HCT116 (cell line): ENCODE measurements at regions not wholly inside any gene's neighbourhood (a gene's known extent, or its start where the extent isn't known, plus 50 kb on each side); places are given as distances from the start of the nearest gene placed in this dataset.

Experiments used
- ATAC-seq: fragments of 200-7000 bp; cut with Tn5 transposase; 2 replicates; pipeline ENCODE4 v1.9.1; 2020; ENCODE audit warnings: mild to moderate bottlenecking, moderate library complexity
- BruUV-seq: library from RNA; stranded (reverse); fragments of 400-500 nt; replicated peaks from 2 replicates; lab custom pipeline; 2021; lab: Mats Ljungman, UMichigan
- CTCF ChIA-PET: fragments of 300-600 bp; sonication (Branson Sonifier 250); formaldehyde crosslinking; loops from one replicate; lab custom pipeline; 2021; ENCODE audit warnings: antibody characterized with exemption; lab: Charles Lee
- POLR2A ChIA-PET: fragments of 300-600, 350-600 bp; sonication (Branson Sonifier 250); formaldehyde crosslinking; loops from one replicate; lab custom pipeline; 2021; ENCODE audit warnings: antibody characterized with exemption; lab: Charles Lee
- RAD21 ChIA-PET, 2 experiments: fragments of 300-600 bp; sonication (Branson Sonifier 250); formaldehyde crosslinking; loops; one replicate each; lab custom pipeline; 2023; ENCODE audit warnings: low total read pairs in 2 of 2; ENCODE audit not compliant: uncharacterized antibody in 2 of 2, unreplicated experiment in 2 of 2, low non-redundant PET in 1 of 2; lab: Charles Lee
- DNase-seq: peaks from one replicate; pipeline ENCODE4 v3.0.0-alpha.2; 2010; ENCODE audit warnings: low read depth, low spot score
- H2AFZ ChIP-seq: fragments of 200-600 bp; shearing (Covaris generic), sonication (generic); 2 replicates; pipeline ENCODE4 v1.6.1; 2017; ENCODE audit warnings: low read depth, mixed run types, mixed read lengths, antibody characterized with exemption, low read length; ENCODE audit not compliant: poor library complexity, severe bottlenecking
- H3K27ac ChIP-seq: 2 replicates; pipeline ENCODE4 v1.5.1; 2012; ENCODE audit warnings: low read depth, low read length
- H3K27me3 ChIP-seq: fragments of 200-600 bp; sonication (generic); 2 replicates; pipeline ENCODE4 v1.6.1; 2016; ENCODE audit warnings: mixed run types, low read length, mixed read lengths; ENCODE audit not compliant: insufficient read depth
- H3K36me3 ChIP-seq, 2 experiments: fragments of 200-500 bp in 1 of 2; fragments of 200-600 bp in 1 of 2; sonication (Bioruptor generic) in 1 of 2; sonication (generic) in 1 of 2; 2 replicates each; pipeline versions ENCODE4 v1.5.1 to v1.6.1; 2014 to 2016; ENCODE audit warnings: low read length in 2 of 2, inconsistent platforms in 1 of 2, mixed read lengths in 1 of 2, mixed run types in 1 of 2; ENCODE audit not compliant: insufficient read depth in 2 of 2, control insufficient read depth in 1 of 2
- H3K4me1 ChIP-seq, 2 experiments: fragments of 200-600 bp in 1 of 2; sonication (generic) in 1 of 2; 2 replicates each; pipeline versions ENCODE4 v1.5.1 to v1.6.1; 2012 to 2017; ENCODE audit warnings: low read length in 2 of 2, inconsistent platforms in 1 of 2, mild to moderate bottlenecking in 1 of 2, mixed read lengths in 1 of 2, mixed run types in 1 of 2, moderate library complexity in 1 of 2; ENCODE audit not compliant: insufficient read depth in 2 of 2, control insufficient read depth in 1 of 2
- H3K4me2 ChIP-seq: fragments of 200-600 bp; sonication (generic); 2 replicates; pipeline ENCODE4 v1.6.1; 2017; ENCODE audit warnings: mixed run types, low read length, mixed read lengths
- H3K4me3 ChIP-seq, 2 experiments: fragments of 200-600 bp in 1 of 2; sonication (generic) in 1 of 2; replicated peaks in 1 of 2; 2 replicates each; pipeline ENCODE4 v1.5.1; 2011 to 2016; ENCODE audit warnings: low read length in 2 of 2, control low read depth in 1 of 2, low read depth in 1 of 2, mild to moderate bottlenecking in 1 of 2, mixed read lengths in 1 of 2, mixed run types in 1 of 2
- H3K79me2 ChIP-seq: fragments of 200-600 bp; sonication (generic); 2 replicates; pipeline ENCODE4 v1.6.1; 2017; ENCODE audit warnings: mild to moderate bottlenecking, mixed run types, low read length, moderate library complexity, mixed read lengths; ENCODE audit not compliant: insufficient read depth
- H3K9ac ChIP-seq: fragments of 200-600 bp; sonication (generic); 2 replicates; pipeline ENCODE4 v1.6.1; 2016; ENCODE audit warnings: low read length, mixed read lengths
- H3K9me2 ChIP-seq: fragments of 200-600 bp; sonication (generic), shearing (Covaris generic); 2 replicates; pipeline ENCODE4 v1.6.1; 2017; ENCODE audit warnings: mixed run types, mild to moderate bottlenecking, moderate library complexity; ENCODE audit not compliant: insufficient read depth
- H3K9me3 ChIP-seq, 2 experiments: fragments of 200-500 bp in 1 of 2; fragments of 200-600 bp in 1 of 2; sonication (Bioruptor generic) in 1 of 2; sonication (generic) in 1 of 2; 2 replicates each; pipeline ENCODE4 v1.6.1; 2014 to 2017; ENCODE audit warnings: low read length in 2 of 2, mixed read lengths in 2 of 2, inconsistent platforms in 1 of 2, low read depth in 1 of 2, mild to moderate bottlenecking in 1 of 2, mixed run types in 1 of 2, moderate library complexity in 1 of 2; ENCODE audit not compliant: control insufficient read depth in 1 of 2, insufficient read depth in 1 of 2
- H4K20me1 ChIP-seq: fragments of 200-600 bp; sonication (generic), shearing (Covaris generic); 2 replicates; pipeline ENCODE4 v1.6.1; 2017; ENCODE audit warnings: mixed run types, mild to moderate bottlenecking, moderate library complexity; ENCODE audit not compliant: insufficient read depth
- CBX3 ChIP-seq: IDR thresholded peaks from 2 replicates; pipeline ENCODE4 v1.6.1; 2012; ENCODE audit warnings: low read depth
- EGR1 ChIP-seq: IDR thresholded peaks from 2 replicates; pipeline ENCODE4 v1.6.1; 2012; ENCODE audit warnings: low read depth
- ELF1 ChIP-seq: IDR thresholded peaks from 2 replicates; pipeline ENCODE4 v1.6.1; 2012; ENCODE audit warnings: low read depth, borderline replicate concordance
- POLR2A ChIP-seq: IDR thresholded peaks from 2 replicates; pipeline ENCODE4 v1.7.0; 2011; ENCODE audit warnings: borderline replicate concordance; ENCODE audit not compliant: insufficient read depth, insufficient read length; ENCODE audit errors: extremely low read depth
- POLR2AphosphoS5 ChIP-seq: IDR thresholded peaks from 2 replicates; pipeline ENCODE4 v1.6.1; 2011; ENCODE audit warnings: mild to moderate bottlenecking, low read depth, low read length, moderate library complexity
- RAD21 ChIP-seq: IDR thresholded peaks from 2 replicates; pipeline ENCODE4 v1.6.1; 2012; ENCODE audit warnings: low read depth, mild to moderate bottlenecking
- SRF ChIP-seq: IDR thresholded peaks from 2 replicates; pipeline ENCODE4 v1.6.1; 2012; ENCODE audit warnings: low read depth
- TCF7L2 ChIP-seq: IDR thresholded peaks from 2 replicates; pipeline ENCODE4 v1.7.0; 2011; ENCODE audit warnings: borderline replicate concordance, inconsistent platforms; ENCODE audit not compliant: insufficient read depth, insufficient read length; ENCODE audit errors: extremely low read depth
- intact Hi-C: fragments of 100-400 bp; cut with micrococcal nuclease; formaldehyde crosslinking; loops from 2 replicates; pipeline ENCODE4 v1.10.0; 2022
- TF ChIP-seq, protein P1 (sequence below), 3 experiments: fragments of 200-600 bp in 1 of 3; sonication (generic) in 1 of 3; IDR thresholded peaks in 2 of 3; conservative IDR thresholded peaks in 1 of 3; 2 replicates each; pipeline ENCODE4 v1.5.1; 2012 to 2017; ENCODE audit warnings: low read depth in 2 of 3, low read length in 2 of 3, antibody characterized with exemption in 1 of 3, borderline replicate concordance in 1 of 3, control low read depth in 1 of 3, mild to moderate bottlenecking in 1 of 3, mixed read lengths in 1 of 3, mixed run types in 1 of 3, moderate library complexity in 1 of 3; ENCODE audit not compliant: insufficient read depth in 1 of 3
- TF ChIP-seq, protein P2 (sequence below): IDR thresholded peaks from 2 replicates; pipeline ENCODE4 v1.6.1; 2011; ENCODE audit warnings: mild to moderate bottlenecking, low read length, moderate library complexity; ENCODE audit not compliant: insufficient replicate concordance; ENCODE audit errors: extremely low read depth
- TF ChIP-seq, protein P3 (sequence below): IDR thresholded peaks from 2 replicates; pipeline ENCODE4 v1.6.1; 2012
- TF ChIP-seq, protein P4 (sequence below): IDR thresholded peaks from 2 replicates; pipeline ENCODE4 v1.6.1; 2012

DNA sequence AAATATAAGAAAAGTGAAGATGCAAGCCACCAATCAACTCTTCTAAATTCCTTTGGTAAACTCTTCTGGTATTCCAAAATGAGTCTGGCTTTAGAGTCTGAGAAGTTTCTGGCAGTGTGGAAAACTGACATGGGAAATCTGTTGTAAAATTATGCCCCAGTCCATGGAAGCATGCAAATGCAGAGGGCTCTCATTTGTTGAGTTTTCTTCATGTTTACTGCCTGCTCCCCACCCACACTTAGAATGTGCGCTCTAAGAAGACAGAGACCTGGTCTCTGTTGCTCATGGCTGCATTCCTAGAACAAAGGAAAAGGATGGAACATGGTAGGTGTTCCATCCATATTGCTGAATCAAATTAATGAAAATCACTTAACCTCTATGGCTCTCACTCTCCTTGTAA, 411.8 kb upstream of the PDZRN3 start:
- Histone ChIP-seq H3K4me3 (no peak overlapping the region), H2AFZ (no peak overlapping the region), H3K4me2 (no peak overlapping the region), H3K9me2 (no peaks in the 10 kb centered on the region), H3K79me2 (no peaks in the 10 kb centered on the region), H3K9me3 (peaks cover 3 to 22% of the 10 kb centered on the region in 2 experiments; a peak in 2 of 4 replicates), H3K4me1 (no peaks in the 10 kb centered on the region), H3K9ac (no peak overlapping the region), H3K27ac (no peak overlapping the region), H3K36me3 (no peaks in the 10 kb centered on the region), H3K27me3 (no peaks in the 10 kb centered on the region), H4K20me1 (no peaks in the 10 kb centered on the region)
- CTCF ChIA-PET, result no interaction called here
- no TSS peak for BruUV-seq
- TF ChIP-seq RAD21 (no peak), POLR2AphosphoS5 (no peak)
- TF ChIP-seq, protein P1, sequence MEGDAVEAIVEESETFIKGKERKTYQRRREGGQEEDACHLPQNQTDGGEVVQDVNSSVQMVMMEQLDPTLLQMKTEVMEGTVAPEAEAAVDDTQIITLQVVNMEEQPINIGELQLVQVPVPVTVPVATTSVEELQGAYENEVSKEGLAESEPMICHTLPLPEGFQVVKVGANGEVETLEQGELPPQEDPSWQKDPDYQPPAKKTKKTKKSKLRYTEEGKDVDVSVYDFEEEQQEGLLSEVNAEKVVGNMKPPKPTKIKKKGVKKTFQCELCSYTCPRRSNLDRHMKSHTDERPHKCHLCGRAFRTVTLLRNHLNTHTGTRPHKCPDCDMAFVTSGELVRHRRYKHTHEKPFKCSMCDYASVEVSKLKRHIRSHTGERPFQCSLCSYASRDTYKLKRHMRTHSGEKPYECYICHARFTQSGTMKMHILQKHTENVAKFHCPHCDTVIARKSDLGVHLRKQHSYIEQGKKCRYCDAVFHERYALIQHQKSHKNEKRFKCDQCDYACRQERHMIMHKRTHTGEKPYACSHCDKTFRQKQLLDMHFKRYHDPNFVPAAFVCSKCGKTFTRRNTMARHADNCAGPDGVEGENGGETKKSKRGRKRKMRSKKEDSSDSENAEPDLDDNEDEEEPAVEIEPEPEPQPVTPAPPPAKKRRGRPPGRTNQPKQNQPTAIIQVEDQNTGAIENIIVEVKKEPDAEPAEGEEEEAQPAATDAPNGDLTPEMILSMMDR (IDR thresholded peaks at IDR 0.05 in 2 of 3, conservative IDR thresholded peaks at IDR 0.05 in 1 of 3; ENCODE audit: borderline replicate concordance in 1 of 3, insufficient read depth in 1 of 3, low read depth in 2 of 3, low read length in 2 of 3), result no peak
- RAD21 ChIA-PET, result no interaction called here
- POLR2A ChIA-PET, result no interaction called here
- DNase-seq (no peak), ATAC-seq (no peak)
- intact Hi-C loops, result no loop called here

DNA sequence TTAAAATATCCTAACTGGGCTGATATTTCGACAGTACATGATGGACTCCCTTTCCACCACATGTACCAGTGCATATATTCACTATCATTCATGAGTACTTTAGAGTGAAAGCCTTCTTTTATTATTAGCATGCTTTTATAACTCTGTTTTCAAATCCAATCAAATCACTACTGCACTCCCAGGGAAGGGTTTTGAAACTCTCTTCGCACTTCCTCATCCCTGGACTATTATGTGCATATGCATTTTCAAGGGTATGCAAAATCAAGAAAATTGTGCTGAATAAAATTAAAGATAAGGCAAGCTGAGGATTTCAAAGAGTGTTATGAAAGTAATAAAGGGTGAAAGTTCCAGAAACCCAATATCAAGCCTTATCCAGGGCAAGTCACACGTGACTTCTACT, 411.4 kb upstream of the PDZRN3 start:
- Histone ChIP-seq H3K27me3 (no peaks in the 10 kb centered on the region), H3K4me2 (no peak overlapping the region), H3K4me3 (no peak overlapping the region), H3K9me3 (peaks cover 3 to 22% of the 10 kb centered on the region in 2 experiments; a peak in 3 of 4 replicates), H3K9ac (no peak overlapping the region), H3K79me2 (no peaks in the 10 kb centered on the region), H2AFZ (no peak overlapping the region), H3K4me1 (no peaks in the 10 kb centered on the region), H3K9me2 (no peaks in the 10 kb centered on the region), H3K36me3 (no peaks in the 10 kb centered on the region), H4K20me1 (no peaks in the 10 kb centered on the region), H3K27ac (no peak overlapping the region)
- DNase-seq (no peak), ATAC-seq (no peak)
- ChIA-PET RAD21 (no interaction called here), POLR2A (no interaction called here), CTCF (no interaction called here)
- no TSS peak for BruUV-seq
- TF ChIP-seq POLR2AphosphoS5, result no peak
- TF ChIP-seq ELF1, result no peak
- no peak for TF ChIP-seq TCF7L2
- TF ChIP-seq, protein P2, sequence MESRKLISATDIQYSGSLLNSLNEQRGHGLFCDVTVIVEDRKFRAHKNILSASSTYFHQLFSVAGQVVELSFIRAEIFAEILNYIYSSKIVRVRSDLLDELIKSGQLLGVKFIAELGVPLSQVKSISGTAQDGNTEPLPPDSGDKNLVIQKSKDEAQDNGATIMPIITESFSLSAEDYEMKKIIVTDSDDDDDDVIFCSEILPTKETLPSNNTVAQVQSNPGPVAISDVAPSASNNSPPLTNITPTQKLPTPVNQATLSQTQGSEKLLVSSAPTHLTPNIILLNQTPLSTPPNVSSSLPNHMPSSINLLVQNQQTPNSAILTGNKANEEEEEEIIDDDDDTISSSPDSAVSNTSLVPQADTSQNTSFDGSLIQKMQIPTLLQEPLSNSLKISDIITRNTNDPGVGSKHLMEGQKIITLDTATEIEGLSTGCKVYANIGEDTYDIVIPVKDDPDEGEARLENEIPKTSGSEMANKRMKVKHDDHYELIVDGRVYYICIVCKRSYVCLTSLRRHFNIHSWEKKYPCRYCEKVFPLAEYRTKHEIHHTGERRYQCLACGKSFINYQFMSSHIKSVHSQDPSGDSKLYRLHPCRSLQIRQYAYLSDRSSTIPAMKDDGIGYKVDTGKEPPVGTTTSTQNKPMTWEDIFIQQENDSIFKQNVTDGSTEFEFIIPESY, result no peak
- no peak for TF ChIP-seq POLR2A
- no peak for TF ChIP-seq SRF
- TF ChIP-seq, protein P3, sequence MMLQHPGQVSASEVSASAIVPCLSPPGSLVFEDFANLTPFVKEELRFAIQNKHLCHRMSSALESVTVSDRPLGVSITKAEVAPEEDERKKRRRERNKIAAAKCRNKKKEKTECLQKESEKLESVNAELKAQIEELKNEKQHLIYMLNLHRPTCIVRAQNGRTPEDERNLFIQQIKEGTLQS, result no peak
- TF ChIP-seq EGR1, result no peak
- TF ChIP-seq, protein P1 (IDR thresholded peaks at IDR 0.05 in 2 of 3, conservative IDR thresholded peaks at IDR 0.05 in 1 of 3; ENCODE audit: borderline replicate concordance in 1 of 3, insufficient read depth in 1 of 3, low read depth in 2 of 3, low read length in 2 of 3), result no peak
- TF ChIP-seq, protein P4, sequence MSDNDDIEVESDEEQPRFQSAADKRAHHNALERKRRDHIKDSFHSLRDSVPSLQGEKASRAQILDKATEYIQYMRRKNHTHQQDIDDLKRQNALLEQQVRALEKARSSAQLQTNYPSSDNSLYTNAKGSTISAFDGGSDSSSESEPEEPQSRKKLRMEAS, result no peak
- TF ChIP-seq CBX3, result no peak
- intact Hi-C loops, result no loop called here
